NCI-H2029 (cell line): ENCODE measurements at regions not wholly inside any gene's neighbourhood (a gene's known extent, or its start where the extent isn't known, plus 50 kb on each side); places are given as distances from the start of the nearest gene placed in this dataset.
"Not testable (repeated sequence)": the region's sequence is repeated elsewhere in the genome, so short reads cannot be mapped to it uniquely, and the experiment has no call there.

Experiments used
- DNase-seq: peaks from one replicate; lab custom pipeline; 2025; lab: John Stamatoyannopoulos, UW

DNA sequence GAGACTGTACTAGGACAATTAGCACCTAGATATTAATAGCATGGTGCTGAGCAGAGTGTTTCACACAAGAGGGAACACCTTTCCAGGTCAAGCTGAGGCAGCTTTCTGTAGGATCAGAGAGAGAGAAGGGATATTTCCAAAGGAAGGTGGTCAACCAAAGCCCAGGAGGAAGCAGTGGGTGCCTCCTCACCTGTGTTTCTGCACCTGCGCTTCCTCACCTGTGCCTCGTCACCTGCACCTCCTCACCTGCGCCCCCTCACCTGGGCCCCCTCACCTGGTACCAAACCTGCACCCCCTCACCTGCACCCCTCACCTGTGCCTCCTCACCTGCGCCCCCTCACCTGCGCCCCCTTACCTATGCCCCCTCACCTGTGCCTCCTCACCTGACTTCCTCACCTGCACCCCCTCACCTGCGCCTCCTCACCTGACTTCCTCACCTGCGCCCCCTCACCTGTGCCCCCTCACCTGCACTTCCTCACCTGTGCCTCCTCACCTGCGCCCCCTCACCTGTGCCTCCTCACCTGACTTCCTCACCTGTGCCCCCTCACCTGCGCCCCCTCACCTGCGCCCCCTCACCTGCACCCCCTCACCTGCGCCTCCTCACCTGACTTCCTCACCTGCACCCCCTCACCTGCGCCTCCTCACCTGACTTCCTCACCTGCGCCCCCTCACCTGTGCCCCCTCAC lies 67.9 kb downstream of the TTLL2 start:
- DNase-seq: no peak

DNA sequence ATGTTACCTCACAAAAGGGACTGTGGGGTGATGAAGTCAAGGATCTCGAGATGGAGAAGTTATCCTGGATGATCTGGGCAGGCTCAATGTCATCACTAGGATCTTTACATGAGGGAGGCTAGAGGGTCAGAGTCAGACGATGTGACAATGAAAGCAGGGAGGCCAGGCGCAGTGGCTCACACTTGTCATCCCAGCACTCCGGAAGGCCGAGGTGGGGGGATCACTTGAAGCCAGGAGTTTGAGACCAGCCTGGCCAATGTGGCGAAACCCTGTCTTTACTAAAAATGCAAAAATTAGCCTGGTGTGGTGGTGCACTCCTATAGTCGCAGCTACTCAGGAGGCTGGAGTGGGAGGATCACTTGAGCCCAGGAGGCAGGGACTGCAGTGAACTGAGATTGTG lies 68.8 kb downstream of the TTLL2 start:
- DNase-seq: no peak

DNA sequence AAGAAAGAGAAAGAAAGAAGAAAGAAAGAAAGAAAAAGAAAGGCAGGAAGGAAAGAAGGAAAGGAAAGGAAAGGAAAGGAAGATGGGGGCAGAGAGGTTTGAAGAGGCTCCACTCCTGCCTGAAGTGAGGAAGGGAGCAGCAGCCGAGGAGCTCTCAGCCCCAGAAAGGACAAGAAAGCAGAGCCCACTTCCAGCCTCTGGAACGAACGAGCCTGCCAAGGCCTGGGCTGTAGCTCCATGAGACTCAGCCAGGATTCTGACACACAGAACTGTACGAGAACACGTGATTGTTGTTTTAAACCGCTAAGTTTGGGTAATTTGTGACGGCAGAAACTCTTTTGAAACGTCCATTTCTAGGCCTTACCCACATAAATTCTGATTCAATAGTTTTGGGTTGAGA lies 69.5 kb downstream of the TTLL2 start:
- no peak for DNase-seq

DNA sequence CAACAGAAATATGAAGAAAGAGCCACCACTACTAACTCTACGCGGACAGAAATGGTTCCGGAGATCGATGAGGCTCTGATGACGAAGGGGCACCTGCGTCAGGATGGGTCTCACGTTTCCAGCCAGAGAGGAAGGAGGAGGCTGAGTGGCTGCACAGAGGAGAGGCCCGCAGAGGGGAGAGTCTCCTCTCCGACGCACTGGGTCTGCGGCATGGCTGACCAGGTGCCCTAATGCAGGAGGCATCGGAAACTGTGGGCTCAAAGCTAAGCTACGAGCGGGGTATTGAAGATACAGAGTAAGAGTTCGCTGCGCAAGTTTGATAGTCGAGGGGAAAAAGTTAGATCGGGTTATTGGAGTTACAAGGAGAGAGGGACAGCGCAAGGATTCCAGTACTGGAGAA lies 69.9 kb downstream of the TTLL2 start:
- no peak for DNase-seq

DNA sequence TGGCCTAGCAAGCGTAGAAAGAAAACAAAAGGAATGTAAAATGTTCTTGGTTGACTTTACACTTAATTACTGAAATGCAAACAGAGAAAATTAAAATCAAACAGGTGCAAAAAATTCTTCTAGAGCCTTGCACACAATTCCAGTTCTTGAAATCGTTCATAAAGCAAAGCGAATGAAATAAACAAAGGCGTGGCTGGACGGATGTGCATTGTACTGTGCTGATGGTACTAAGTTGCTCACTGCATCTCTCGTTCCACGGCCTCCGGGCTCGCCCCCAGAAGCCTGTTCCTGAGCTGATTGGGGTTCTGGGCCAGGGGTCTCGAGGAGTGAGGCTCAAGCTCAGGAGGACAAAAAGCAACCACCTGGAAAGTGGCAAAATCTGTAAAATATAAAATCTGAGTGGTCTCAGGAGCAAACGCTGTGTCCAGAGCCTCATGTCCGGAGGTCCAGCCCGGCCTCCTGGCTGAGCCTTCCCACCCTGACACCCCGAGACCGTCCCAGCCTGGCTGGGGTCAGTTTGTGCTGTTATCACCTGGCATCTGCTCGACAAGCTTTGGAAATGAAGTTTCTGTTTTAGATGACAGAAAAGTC lies 71.3 kb downstream of the TTLL2 start:
- DNase-seq: no peak

DNA sequence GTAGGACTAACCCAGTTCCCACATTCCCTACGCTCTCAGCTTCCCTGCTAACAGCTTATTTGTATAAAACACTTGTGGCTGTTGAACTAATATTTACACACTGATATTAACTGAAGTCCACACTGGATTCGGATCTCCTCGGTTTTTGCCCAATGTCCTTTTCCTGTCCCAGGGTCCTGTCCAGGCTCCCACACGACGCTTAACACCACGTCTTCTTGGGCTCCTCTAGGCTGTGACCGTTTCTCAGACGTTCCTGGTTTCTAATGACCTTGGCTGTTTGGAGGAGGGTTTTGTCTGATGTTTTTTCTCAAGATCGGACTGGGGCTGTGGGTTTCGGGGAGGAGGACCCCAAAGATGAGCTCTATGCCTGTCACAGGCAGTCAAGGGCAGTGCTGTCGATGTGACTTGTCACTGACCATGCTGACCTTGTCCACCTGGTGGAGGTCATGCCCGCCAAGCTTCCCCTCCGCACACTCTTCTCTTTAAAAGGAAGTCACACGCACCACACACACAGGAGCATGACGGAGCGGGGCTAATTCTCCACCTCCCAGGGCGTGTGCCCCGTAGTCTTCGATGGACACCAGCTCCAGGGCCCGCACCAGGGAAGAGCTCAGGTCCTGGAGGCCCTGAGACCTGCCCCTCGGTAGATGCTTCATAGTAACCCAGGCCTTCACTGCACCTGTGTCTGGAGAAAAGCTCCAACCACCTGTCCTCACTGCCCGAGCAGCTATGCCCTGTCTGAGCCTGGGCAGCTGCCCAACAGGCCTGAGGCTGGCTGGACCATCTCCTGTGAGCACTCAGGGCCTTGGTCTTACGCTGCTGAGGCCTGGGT lies 72.0 kb downstream of the TTLL2 start:
- DNase-seq: peak; percentile 6

DNA sequence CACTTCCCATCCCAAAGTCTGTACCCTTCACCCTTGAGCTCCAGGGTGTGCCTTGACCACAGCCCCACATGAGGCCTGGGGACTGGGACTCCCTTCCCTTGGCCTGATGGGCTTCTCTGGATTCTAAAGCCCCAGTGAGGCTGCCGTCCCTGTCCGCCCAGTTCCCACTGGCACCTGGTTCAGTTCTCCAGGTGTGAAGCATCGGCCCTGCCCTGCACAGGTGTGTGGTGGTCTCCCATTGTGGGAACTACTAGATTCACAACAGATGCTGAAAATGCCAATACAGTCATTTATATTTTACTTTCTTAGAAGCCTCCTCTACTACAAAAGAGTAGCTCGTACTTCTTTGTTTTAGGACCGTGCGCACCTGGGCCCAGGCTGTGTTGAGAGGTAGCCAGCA lies 72.8 kb downstream of the TTLL2 start:
- no peak for DNase-seq

DNA sequence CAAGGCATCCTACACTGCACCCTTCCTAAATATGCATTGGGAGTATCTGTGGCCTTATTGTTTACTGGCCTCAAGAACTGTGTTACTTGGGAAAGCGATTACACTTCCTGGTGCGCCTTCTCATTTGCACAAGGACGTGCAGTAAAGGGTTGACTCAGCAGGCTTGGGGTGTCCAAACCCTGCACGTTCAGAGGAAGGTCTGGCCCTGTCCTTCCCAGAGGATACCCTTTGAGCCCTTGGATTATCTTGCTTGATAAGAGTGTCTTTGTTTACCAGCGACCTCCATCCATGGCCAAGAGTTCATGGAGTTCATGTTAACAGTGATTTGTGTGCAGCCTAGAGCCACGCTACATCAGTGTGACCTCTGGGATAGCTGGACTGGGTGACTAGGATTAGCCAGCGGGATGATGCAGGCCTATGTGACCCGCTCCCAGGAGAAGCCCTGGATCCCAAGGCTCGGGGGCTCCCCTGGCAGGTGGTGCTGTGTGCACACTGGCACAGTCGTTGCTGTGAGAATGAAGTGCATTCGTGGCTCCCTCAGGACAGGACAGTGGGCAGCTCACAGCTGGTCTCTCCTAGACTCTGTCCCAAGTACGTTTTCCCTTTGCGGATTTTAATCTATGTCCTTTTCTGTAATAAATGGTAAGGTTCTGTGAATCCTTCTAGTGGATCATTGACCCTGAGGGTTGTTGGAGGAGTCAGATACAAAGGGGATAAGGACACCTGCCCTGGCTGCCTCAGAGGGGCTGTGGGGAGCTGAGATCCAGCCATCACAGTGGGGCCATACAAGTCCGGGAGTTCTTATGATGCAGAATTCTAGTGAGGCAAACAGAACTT lies 73.5 kb downstream of the TTLL2 start:
- DNase-seq: no peak

DNA sequence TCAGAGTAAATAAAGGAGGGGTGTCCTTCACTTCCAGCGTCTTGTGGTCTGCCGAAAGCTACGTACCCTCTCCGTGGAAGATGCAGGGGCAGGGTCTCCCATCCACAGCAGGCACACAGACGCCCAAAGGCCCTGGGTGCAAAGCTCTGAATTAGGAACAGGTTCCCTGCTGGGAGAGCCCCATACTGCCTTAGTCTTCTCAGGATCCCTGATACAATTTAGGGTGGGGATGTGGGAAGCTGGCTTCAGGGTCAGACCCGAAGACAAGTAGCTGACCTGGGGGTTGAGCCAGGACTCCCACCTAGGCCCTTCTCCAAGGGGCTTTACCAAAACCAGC lies 74.1 kb downstream of the TTLL2 start:
- DNase-seq: no peak

DNA sequence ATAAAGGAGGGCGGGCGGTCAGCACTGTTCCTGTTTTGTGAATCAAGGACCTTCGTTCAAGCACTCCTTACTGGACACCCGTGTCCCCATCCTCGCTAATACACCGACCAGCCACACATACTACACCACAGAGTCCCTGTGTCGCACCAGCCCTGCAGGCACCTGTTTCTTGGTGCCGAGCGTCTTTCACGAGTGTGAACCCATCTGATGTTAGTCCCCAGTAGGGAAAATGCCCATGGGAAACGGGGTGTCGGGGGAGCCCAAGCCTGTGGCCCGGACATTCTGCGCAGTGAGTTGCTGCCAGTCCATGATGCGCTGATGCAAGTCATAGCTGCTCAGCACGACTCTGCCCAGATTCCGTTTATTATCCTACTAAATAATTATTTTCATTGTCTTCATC lies 74.7 kb downstream of the TTLL2 start:
- DNase-seq: no peak

DNA sequence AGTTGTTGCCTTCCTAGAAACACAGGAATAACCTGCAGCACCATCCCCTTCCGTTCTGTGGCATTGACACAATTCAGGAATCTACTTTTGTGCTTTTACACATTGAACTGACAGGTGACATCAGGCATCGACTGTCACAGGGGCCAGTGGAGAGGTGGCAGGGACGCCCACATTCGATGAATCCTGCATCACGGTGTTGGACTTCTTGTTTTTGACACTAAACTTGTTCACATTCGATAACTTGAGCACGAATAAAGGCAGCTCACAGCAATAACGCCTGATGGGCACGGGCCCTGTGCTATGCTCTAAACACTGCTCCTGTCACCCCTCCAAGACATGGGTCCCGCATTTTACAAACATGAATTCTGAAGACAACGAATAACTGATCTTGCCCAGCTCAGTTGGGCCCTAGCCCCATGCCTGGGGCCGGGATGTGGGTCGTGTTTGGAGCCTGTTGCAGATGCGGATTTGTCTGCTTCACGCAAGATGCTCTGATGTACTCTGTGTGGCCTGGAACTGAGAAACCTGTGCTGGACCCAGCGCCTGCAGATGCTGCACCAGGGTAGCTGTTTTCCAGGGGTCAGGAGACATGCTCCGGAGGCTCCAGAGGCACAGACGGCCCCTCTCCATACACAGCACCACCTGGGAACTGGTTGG lies 75.7 kb downstream of the TTLL2 start:
- no peak for DNase-seq

DNA sequence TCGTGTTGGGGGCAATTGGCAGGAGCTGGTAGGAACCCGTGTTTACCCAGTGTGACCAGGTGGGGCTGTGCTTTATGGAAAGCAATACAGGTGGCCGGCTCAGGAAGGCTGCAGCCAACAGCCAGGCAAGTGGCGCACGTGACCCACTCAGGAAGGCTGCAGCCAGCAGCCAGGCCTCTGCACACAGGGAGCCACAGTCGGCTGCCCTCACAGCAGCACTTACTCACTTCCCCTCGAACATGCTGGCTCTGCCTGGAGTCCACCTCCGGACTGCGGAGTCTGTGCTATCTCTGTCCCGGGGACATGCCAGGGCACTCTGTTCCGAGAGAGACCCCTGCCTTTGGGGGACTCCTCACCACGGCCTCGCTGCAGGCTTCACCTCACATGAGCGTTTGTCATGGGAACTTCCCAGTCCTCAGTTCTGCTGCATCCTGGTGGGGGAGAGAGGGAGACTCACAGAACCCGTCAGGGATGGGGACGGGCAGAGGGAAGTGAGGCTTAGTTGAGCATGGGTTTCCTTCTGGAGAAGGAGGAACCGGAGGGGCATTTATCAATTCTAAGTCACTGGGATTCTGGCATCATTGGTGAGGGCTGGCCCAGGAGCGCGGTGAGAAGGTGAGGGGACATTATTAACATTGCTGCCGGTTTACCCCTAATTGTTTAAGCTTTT lies 76.8 kb downstream of the TTLL2 start:
- DNase-seq: peak; percentile 84

DNA sequence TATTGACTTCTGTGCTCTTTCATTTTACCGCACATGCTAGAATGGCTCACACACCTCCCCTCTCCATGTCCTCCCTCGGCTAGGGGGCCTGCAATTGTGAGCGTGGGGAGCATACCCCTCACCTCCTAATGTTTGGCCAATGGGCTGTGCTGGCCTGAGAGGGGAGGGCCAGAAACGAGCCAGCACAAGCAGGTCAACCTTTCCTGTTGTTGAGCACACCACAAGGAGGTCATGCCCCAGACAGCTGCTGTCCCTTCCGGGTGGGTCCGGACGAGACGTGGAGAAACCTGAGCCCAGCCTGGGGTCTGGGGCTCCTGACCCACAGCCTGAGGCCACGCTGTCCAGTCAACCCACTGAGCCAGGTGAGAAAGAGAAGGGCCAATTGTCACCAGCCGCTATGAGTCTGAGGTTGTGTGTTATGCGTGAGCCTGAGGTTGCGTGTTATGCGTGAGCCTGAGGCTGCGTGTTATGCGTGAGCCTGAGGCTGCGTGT lies 77.4 kb downstream of the TTLL2 start:
- DNase-seq: no peak

DNA sequence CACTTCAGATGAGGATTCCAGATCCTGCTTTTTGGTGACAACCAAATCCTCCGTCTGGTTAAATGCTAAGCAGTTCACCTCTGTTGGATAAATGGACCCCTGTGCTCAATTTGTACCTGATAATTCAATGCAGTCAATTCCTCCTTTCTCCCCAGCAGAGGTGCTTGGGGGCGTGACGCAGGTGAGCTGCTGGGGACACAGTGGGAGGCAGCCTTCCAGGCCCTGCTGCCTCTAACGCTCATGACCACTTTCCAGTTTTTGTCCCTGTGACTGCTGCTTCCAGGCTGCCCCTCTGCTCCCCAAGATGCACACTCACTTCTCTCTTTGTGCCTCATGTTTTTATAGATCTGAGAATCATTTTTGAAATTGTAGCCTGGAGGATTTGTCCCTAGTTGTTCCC lies 78.5 kb downstream of the TTLL2 start:
- DNase-seq: no peak

DNA sequence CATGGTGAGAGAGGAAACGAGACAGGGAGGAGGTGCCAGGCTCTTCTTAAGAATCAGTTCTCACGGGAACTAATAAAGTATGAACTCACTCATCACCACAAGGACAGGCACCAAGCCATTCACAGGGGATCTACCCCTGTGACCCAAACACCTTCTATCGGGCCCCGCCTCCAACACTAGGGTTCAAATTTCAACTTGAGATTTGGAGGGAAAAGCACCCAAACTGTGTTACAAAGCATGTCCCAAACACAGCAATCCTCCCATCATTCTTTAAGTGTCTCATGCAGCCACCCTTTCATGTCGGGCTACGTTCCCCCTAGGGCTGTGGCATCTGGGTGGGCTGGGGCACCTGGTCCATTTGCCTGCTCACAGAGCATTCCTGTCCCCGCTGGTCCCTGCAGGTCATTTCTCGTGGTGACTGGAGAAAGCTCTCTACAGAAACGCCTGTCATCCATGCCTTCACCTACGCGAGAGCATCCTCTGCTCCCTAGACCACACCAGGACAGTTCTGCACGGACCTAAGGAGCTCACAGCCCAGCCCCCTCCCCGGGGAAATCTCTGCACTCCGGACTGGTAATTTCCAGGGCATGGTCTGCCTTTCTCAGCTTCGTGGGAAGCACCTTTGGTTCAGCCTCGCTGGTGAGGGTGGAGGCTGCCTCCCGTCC lies 79.6 kb downstream of the TTLL2 start:
- no peak for DNase-seq

DNA sequence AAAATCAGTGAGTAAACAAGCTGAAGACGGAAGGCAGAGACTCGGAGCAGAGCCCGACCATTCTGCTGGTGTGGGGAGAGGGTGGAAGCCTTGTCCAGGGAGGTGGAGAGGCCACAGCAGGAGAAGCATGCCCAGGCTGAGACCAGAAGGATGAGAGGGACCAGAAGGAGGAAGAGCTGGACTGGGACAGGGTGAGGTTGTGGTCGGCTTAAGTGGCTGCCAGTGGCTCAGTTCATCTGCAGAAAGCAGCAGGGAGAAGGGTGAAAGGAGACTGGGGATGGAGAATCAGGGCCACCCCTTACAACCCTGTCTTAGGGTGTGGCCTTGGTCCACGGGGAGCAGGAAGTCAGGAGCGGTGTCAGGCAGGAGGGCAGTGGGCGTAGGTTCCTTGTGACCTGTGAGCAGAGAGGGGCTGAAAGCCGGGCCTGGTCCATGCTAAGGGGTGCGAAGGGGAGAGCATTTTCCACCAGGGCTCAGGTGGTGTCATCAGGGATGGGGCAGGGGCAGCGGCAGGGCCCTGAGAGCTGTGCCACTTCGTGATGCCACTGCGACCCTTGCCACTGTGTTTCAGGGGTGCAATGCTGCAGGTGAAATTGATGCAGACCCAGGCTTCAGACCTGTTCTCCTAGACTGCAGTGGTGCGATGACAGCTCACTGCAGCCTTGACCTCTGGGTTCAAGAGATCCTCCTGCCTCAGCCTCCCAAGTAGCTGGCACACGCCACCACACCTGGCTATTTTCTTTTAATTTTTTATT lies 81.1 kb downstream of the TTLL2 start:
- no peak for DNase-seq

DNA sequence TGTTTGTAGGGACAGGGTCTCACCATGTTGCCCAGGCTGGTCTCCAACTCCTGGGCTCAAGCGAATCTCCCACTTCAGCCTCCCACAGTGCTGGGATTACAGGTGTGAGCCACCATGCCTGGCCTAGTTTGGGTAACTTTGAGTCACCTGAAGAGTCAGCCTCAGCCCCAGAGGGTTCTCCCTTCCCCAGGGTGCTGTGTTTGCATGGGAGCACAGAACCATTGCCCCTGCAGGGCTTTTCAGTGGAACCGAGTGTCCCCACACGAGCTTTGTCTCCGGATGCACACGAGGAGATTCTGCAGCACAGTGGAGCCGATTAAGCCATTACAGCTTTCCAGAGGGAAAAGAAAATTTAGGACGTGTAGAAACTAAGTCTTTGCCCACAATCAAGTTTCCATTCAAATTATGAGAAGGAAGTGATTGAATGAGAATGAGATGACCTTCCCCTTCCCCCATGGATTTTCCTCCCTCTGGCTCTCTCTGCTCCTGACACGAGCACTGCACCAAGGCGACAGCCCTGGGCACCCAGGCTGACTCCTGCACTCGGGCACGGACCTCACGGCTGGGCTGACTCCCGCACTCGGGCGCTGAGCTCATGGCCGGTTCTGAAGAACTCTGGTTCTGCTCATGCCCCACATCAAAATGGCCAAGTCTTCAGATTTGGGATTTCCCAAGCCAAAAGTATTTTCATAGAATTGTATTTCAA lies 81.8 kb downstream of the TTLL2 start:
- DNase-seq: not testable (repeated sequence)

DNA sequence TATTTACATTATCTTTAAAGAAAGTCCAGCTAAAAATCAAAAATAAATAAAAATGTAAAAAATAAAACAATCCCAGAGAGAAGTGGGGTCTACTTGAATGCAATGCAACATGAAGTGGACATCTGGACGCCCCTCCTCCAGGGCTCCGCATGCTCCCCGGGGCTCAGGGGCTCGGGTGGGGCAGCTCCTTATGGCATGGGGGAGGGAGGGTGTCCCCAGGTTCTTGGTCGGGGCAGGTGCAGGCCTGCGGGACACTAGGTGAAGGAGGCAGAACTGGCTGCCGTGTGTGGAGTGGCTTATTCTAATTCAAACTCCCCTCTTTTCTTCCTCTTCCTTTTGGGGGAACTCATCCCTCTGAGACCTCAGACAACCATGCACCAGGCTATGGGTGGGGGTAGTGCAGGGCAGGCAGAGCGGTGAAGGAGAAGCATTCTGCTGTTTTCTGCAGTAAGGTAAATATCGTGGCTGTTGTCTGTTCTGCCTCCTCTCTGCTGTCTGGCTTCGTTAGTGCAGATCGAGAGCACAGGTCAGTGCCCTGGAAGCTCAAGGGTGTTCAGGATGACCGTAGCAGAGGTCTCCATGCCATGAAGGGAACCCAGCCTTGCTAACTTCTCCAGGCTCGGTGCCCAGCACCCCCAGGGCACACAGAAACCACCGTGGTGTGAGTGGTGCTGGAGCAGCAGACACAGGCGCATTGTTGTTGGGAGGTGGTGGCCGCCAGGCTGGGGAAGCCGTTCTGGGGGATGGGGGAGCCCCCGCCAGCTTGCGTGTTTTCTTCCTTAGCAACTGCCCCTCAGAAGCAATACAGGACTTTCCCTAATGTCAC lies 82.6 kb downstream of the TTLL2 start:
- no peak for DNase-seq
